SJCRH30 (cell line): ENCODE measurements at regions not wholly inside any gene's neighbourhood (a gene's known extent, or its start where the extent isn't known, plus 50 kb on each side); places are given as distances from the start of the nearest gene placed in this dataset.
"Not testable (repeated sequence)": the region's sequence is repeated elsewhere in the genome, so short reads cannot be mapped to it uniquely, and the experiment has no call there.

Experiments
- DNase-seq, 2 experiments: peaks; one replicate each; pipeline ENCODE4 v3.0.0-alpha.2; 2015 to 2020
- H3K27ac ChIP-seq: fragments of 250-450 bp; sonication (Bioruptor Pico); 2 replicates; pipeline ENCODE4 v1.5.1; 2020; ENCODE audit warnings: mild to moderate bottlenecking, moderate library complexity
- H3K27me3 ChIP-seq: fragments of 250-450 bp; sonication (Bioruptor Pico); 2 replicates; pipeline ENCODE4 v1.5.1; 2020; ENCODE audit warnings: mild to moderate bottlenecking, moderate library complexity
- H3K36me3 ChIP-seq: fragments of 250-450 bp; sonication (Bioruptor Pico); 2 replicates; pipeline ENCODE4 v1.5.1; 2020; ENCODE audit warnings: mild to moderate bottlenecking, moderate library complexity
- H3K4me1 ChIP-seq: fragments of 250-450 bp; sonication (Bioruptor Pico); 2 replicates; pipeline ENCODE4 v1.5.1; 2020; ENCODE audit warnings: mild to moderate bottlenecking, moderate library complexity
- H3K4me3 ChIP-seq: fragments of 250-450 bp; sonication (Bioruptor Pico); 2 replicates; pipeline ENCODE4 v1.5.1; 2020; ENCODE audit warnings: mild to moderate bottlenecking, moderate library complexity
- H3K9me3 ChIP-seq: fragments of 250-450 bp; sonication (Bioruptor Pico); replicated peaks from 2 replicates; pipeline ENCODE4 v1.5.1; 2020; ENCODE audit warnings: mild to moderate bottlenecking, moderate library complexity

DNA sequence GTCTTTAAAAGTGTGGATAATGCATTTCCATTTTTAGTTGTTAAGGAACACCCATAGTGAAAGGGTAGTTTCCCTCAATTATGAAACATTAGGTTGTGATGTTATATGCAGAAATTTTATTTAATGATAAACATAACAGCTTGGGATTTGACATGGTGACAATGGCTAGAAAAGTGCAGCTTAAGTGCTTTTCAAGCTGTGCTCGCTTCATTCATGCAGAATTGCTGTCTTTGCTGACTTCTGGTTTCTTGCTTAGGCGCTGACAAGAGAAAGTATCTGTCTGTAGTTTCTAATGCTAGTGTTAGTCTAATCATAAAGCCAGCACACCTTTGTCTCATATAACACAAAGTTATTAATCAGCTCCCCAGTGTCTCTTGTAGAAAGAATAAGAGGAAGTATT lies 170.0 kb downstream of the ARL5B start:
- no peak overlapping the region for H3K4me3 ChIP-seq
- H3K27me3 ChIP-seq = no peaks in the 10 kb centered on the region
- no peaks in the 10 kb centered on the region for H3K4me1 ChIP-seq
- H3K27ac ChIP-seq = no peak overlapping the region
- H3K9me3 ChIP-seq = no peaks in the 10 kb centered on the region
- no peak for DNase-seq
- H3K36me3 ChIP-seq = no peaks in the 10 kb centered on the region

DNA sequence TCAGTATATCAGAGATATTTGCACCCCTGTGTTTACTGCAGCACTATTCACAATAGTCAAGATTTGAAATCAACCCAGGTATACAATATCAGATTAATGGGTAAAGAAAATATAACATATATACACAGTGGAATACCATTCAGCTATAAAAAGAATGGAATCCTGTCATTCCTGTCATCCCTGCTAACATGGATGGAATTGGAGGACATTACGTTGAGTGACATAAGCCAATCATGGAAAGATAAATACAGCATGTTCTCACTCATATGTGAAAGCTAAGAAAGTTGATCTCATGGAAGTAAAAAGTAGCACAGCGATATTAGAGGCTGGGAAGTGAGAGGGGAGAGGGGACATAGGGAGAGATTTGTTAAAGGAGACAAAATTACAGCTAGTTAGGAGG lies 171.0 kb downstream of the ARL5B start:
- Histone ChIP-seq H3K4me1 (no peaks in the 10 kb centered on the region), H3K9me3 (no peaks in the 10 kb centered on the region), H3K27ac (no peak overlapping the region), H3K36me3 (no peaks in the 10 kb centered on the region), H3K4me3 (no peak overlapping the region), H3K27me3 (no peaks in the 10 kb centered on the region)
- no peak for DNase-seq

DNA sequence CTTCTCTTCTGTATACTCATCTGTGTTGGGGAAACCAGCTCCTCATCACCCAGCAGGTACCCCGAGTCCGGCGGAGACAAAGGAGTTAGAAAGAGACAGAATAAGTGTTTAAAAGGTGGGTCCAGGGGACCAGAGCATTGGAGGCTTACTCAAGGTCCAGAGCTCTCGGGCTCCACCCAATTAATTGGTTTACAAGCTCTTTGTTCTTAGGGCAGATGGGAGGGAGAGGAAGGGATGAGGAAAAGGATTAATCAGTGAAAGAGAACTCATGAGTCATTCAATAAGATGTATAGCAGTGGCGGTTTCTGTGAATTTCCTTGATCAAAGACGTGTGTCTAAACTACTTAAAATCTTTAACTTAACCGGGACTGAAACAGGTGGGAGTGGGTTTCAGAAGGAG lies 192.0 kb upstream of the MALRD1 start:
- H3K36me3 ChIP-seq, DNase-seq, H3K4me1 ChIP-seq, H3K27me3 ChIP-seq, H3K27ac ChIP-seq, H3K4me3 ChIP-seq, H3K9me3 ChIP-seq: not testable (repeated sequence)

DNA sequence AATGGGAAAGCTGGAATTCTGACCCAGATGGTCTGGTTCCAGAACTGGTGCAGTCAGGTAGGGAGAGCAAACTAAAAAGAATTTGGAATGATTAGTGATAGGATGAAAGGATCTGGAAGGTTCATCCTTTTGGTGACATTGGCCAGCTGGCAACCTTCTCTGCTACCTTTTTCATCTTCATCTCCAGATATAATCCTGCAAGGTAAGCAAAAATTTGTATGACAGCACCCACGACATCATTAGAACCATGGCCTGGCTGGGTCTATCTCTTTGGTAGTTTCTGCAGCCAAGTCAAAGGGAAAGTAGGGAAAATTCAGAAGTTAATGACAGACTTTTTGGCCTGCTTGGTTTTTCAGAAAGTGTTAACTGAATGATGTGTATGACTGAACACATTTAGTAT lies 188.9 kb upstream of the MALRD1 start:
- no peak overlapping the region for H3K4me3 ChIP-seq
- H3K4me1 ChIP-seq = no peaks in the 10 kb centered on the region
- no peaks in the 10 kb centered on the region for H3K9me3 ChIP-seq
- no peaks in the 10 kb centered on the region for H3K27me3 ChIP-seq
- no peaks in the 10 kb centered on the region for H3K36me3 ChIP-seq
- no peak overlapping the region for H3K27ac ChIP-seq
- no peak for DNase-seq

DNA sequence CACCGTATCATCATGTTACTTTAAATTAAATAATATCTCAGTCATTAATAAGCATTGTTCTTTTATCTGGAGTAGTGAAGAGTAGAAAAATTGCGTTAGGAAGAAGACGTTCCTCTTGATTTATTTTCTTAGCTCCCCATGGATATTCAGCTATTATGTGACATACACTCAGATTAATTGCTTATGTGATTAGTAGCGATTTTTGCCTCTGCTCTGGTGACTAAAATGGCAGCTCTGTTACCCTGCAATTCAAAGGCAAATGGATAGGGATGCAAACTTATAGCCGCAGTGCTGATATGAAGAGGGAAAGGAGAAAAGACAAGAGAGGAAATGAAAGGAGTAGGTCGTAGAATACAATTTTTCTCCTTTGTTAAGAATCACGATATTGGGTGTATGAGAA lies 188.4 kb upstream of the MALRD1 start:
- Histone ChIP-seq H3K36me3 (no peaks in the 10 kb centered on the region), H3K27me3 (no peaks in the 10 kb centered on the region), H3K9me3 (no peaks in the 10 kb centered on the region), H3K4me1 (no peaks in the 10 kb centered on the region), H3K4me3 (no peak overlapping the region), H3K27ac (no peak overlapping the region)
- DNase-seq = no peak

DNA sequence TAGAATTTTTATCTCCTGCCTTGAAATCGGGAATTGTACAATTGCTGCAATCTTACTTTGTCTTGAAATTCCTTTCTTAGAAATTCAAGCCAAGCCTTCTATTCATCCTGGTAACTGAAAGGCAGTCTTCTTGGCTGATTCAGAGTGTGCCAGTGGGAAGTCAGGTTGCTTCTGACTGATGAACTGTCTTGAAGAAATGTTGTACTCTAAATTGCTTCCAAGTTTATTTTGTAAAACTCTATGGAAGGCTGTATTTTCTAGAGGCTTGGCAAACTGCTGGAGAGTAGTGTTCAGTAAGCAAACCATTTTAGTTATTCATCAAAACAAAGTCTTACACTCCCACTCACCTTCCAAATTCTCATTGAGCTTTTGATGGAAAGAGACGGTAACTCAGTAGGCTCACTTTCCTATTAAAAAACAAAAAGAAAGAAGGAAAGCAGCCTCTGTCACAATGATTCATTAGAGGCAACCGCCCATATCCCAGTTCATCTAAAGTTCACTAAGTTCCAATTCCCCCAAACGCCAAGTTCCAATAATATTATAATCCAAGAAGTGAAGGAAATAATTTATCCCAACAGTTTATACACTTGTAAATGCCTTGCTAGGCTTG lies 187.9 kb upstream of the MALRD1 start:
- no peaks in the 10 kb centered on the region for H3K9me3 ChIP-seq

DNA sequence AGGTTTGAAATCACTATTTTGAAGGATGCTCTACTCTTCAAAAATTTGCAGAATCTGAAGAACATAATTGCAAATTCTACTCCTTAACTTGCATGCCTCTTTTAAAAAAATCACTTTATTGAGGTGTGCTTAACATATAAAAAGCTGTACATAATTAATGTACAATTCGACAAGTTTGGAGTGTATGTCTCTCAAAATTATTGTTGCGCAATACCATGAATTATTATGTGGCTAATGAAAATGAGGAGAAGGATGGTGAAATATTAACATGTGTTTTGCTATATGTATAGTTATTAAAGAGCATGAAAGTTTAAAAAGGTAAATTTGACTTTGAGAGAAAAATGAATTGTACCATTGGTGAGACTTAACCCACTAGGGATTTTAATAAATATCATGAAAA lies 187.2 kb upstream of the MALRD1 start:
- DNase-seq = no peak
- H3K4me3 ChIP-seq = no peak overlapping the region
- H3K27me3 ChIP-seq = no peaks in the 10 kb centered on the region
- no peak overlapping the region for H3K27ac ChIP-seq
- no peaks in the 10 kb centered on the region for H3K9me3 ChIP-seq
- no peaks in the 10 kb centered on the region for H3K4me1 ChIP-seq
- H3K36me3 ChIP-seq = no peaks in the 10 kb centered on the region

More for the DNA sequence above, 187.9 kb upstream of the MALRD1 start:
- H3K36me3 ChIP-seq = no peaks in the 10 kb centered on the region
- DNase-seq = no peak
- no peak overlapping the region for H3K4me3 ChIP-seq
- no peaks in the 10 kb centered on the region for H3K27me3 ChIP-seq
- no peak overlapping the region for H3K27ac ChIP-seq
- no peaks in the 10 kb centered on the region for H3K4me1 ChIP-seq

DNA sequence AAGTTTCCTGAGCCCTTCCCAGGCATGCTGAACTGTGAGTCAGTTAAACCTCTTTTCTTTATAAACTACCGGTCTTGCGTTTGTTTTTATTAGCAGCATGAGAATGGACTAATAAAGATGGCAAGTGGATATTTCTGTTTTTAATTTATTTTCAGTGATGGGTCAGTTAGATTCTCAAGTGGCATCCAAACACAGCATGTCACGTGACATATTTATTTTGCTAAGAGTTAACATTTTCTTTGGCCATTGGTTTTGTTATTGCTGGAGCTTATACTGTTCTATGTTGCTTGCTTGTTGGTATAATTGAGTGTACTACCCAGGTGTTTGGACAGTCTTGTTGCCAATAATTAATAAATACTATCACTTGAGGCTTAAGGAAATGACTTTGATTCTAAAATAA lies 181.7 kb upstream of the MALRD1 start:
- no peaks in the 10 kb centered on the region for H3K9me3 ChIP-seq
- no peaks in the 10 kb centered on the region for H3K27me3 ChIP-seq
- no peaks in the 10 kb centered on the region for H3K4me1 ChIP-seq
- no peak for DNase-seq
- no peak overlapping the region for H3K4me3 ChIP-seq
- H3K36me3 ChIP-seq = no peaks in the 10 kb centered on the region
- H3K27ac ChIP-seq = no peak overlapping the region

DNA sequence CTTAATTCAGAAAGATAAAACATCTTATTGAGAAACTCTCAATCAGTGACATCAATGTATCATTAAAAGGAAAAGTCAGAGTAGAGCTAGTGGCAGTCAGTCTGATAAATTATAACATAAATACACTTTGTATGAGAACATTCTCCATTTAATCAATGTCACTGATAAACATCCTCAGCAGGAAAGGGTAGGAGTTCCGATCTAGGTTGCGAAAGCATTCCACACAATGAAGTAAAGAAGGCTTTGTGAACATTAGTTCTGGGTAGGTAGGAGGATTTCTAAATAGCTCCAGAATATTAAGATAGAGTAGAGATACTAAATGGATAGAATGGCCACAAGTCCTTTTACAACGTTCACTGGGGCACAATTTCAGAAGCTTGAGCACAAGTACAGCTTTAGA lies 179.7 kb upstream of the MALRD1 start:
- no peaks in the 10 kb centered on the region for H3K9me3 ChIP-seq
- H3K4me1 ChIP-seq = no peaks in the 10 kb centered on the region
- no peak for DNase-seq
- H3K36me3 ChIP-seq = no peaks in the 10 kb centered on the region
- no peaks in the 10 kb centered on the region for H3K27me3 ChIP-seq
- no peak overlapping the region for H3K4me3 ChIP-seq
- H3K27ac ChIP-seq = no peak overlapping the region

DNA sequence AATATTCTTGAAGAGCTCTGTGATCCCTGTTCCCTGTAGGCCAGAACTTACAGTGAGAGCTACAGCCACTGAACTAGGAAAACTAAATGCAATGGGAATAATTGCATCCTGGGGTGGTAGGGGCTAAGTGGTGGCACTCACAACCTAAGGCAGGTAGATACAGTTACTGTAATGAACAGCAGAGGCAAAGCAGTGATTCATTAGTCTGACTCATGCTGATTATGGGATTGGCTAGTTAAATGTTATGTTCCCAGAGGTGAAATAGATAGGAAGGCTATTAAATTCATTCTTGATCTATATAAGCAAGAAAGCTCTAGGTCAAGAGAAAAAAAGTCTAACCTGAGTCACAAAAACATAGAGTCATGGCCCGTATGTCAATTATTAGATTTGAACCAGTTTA lies 173.1 kb upstream of the MALRD1 start:
- no peaks in the 10 kb centered on the region for H3K27me3 ChIP-seq
- no peaks in the 10 kb centered on the region for H3K36me3 ChIP-seq
- H3K4me1 ChIP-seq = no peaks in the 10 kb centered on the region
- H3K27ac ChIP-seq = no peak overlapping the region
- no peak for DNase-seq
- H3K9me3 ChIP-seq = no peaks in the 10 kb centered on the region
- no peak overlapping the region for H3K4me3 ChIP-seq

DNA sequence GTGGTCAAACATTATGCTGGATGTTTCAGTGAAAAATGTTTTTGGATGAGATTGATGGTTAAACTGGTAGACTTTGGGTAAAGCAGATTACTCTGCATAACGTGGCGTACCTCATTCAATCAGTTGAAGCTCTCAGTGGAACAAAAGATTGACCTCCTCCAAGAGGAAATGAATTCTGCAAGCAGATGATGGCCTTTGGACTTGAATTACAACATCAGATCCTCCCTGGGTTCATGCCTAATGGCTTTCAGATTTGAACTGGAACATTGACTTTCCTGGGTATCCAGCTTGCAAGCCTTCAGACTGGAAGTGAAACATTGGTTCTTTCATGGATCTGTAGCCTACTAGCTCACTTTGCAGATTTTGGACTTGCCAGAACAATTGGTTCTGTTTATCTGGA lies 169.3 kb upstream of the MALRD1 start:
- Histone ChIP-seq H3K9me3 (no peaks in the 10 kb centered on the region), H3K4me1 (no peaks in the 10 kb centered on the region), H3K36me3 (no peaks in the 10 kb centered on the region), H3K27ac (no peak overlapping the region), H3K27me3 (no peaks in the 10 kb centered on the region), H3K4me3 (no peak overlapping the region)
- no peak for DNase-seq

DNA sequence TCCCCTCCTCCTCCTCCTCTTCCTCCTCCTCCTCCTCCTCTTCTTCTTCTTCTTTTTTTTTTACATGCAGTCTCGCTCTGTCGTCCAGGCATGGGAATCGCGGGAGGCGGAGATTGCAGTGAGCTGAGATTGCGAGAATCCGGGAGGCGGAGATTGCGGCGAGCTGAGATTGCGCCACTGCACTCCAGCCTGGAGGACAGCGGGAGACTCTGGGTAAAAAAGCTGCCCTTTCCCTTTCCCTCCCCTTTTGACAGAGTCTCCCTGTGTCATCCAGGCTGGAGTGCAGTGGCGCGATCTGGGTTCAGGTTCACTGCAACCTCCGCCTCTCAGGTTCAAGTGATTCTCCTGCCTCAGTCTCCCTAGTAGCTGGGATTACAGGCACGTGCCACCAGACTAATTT lies 168.1 kb upstream of the MALRD1 start:
- no peaks in the 10 kb centered on the region for H3K27me3 ChIP-seq

DNA sequence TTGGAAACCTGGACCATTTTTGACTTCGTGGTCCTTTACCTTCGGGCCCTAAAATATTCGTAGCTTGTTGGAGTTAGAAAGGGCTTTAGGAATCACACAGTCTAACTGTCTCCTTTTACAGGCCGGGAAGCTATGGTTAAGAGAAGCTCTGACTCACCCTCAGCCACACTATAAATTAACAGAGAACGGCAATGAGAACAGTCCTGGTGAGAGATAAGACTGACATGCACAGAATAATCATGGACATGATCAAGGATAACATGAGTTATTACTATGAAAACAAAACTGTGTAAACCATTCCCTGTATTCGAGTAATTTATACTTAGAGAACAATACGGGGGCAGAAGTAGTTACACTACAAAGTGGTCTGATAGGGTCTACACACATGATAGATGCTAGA lies 162.5 kb upstream of the MALRD1 start:
- Histone ChIP-seq H3K4me3 (no peak overlapping the region), H3K27ac (no peak overlapping the region), H3K4me1 (no peaks in the 10 kb centered on the region), H3K27me3 (no peaks in the 10 kb centered on the region), H3K9me3 (no peaks in the 10 kb centered on the region), H3K36me3 (no peaks in the 10 kb centered on the region)
- no peak for DNase-seq

More for the DNA sequence above, 168.1 kb upstream of the MALRD1 start:
- Histone ChIP-seq H3K4me3 (no peak overlapping the region), H3K36me3 (no peaks in the 10 kb centered on the region), H3K27ac (no peak overlapping the region), H3K9me3 (no peaks in the 10 kb centered on the region), H3K4me1 (no peaks in the 10 kb centered on the region)
- no peak for DNase-seq

DNA sequence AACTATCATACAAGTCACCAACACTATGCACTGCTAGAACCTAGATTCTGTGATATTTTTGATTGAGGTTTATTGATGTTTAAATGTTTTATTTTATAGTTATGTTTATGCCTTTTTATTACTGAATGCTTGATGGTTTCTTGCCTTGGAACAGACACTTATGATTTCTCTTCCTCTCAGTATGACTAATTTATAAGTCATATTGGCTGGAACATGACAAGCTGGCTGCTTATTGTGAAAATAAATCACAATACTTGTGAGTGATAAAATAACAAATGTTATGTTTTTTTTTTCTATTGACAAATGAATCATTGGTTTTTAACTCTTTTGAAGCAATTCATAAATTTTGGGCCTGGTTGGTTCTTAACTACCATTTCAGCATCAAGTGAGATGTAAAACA lies 142.0 kb upstream of the MALRD1 start:
- H3K36me3 ChIP-seq = no peaks in the 10 kb centered on the region

DNA sequence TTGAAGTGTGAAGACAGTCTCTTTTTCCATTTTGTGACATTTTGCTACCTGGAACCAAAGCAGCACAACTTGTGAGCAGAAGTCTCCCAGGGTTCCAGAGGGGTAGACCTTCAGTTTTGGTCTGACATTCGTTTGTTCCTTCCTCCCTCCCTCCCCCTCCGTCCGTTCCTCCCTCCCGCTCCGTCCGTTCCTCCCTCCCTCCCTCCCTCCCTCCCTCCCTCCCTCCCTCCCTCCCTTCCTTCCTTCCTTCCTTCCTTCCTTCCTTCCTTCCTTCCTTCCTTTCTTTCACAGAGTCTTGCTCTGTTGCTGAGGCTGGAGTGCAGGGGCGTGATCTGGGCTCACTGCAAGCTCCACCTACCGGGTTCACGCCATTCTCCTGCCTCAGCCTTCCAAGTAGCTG lies 131.2 kb upstream of the MALRD1 start:
- H3K27me3 ChIP-seq, H3K9me3 ChIP-seq, H3K4me1 ChIP-seq, DNase-seq, H3K36me3 ChIP-seq, H3K4me3 ChIP-seq, H3K27ac ChIP-seq: not testable (repeated sequence)

More for the DNA sequence above, 142.0 kb upstream of the MALRD1 start:
- Histone ChIP-seq H3K4me1 (no peaks in the 10 kb centered on the region), H3K4me3 (no peak overlapping the region), H3K27ac (no peak overlapping the region), H3K27me3 (no peaks in the 10 kb centered on the region), H3K9me3 (no peaks in the 10 kb centered on the region)
- DNase-seq = no peak

DNA sequence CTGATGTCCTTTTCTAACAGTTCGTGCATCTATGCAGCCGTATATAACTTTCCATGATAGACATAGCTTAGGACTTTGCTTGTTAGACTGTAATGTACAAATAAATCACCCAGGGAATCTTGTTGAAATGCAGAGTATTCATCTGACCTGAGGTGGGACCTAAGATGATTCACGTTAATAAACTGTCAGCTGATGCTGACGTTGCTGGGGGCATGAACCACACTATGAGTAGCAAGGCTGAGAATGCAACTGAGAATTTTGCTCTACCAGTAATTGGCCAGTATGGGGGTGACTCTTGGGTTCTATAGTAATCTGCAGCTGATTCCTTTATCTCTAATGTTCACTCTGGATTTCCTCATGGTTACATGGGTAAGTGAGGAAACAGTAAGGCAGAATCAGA lies 130.1 kb upstream of the MALRD1 start:
- Histone ChIP-seq H3K27me3 (no peaks in the 10 kb centered on the region), H3K4me1 (no peaks in the 10 kb centered on the region), H3K9me3 (no peaks in the 10 kb centered on the region), H3K4me3 (no peak overlapping the region), H3K27ac (no peak overlapping the region), H3K36me3 (no peaks in the 10 kb centered on the region)
- DNase-seq = no peak
